HG02623 (cell line): ENCODE measurements at regions not wholly inside any gene's neighbourhood (a gene's known extent, or its start where the extent isn't known, plus 50 kb on each side); places are given as distances from the start of the nearest gene placed in this dataset.

ENCODE experiments used
- ATAC-seq: cut with Tn5 transposase; IDR thresholded peaks from one replicate; pipeline ENCODE4 v1.9.1; 2021; ENCODE audit warnings: moderate library complexity; ENCODE audit not compliant: unreplicated experiment

GRCh38 chr1:165034136-165034809 is 322.2 kb downstream of the LMX1A start:
- ATAC-seq = no peak

DNA sequence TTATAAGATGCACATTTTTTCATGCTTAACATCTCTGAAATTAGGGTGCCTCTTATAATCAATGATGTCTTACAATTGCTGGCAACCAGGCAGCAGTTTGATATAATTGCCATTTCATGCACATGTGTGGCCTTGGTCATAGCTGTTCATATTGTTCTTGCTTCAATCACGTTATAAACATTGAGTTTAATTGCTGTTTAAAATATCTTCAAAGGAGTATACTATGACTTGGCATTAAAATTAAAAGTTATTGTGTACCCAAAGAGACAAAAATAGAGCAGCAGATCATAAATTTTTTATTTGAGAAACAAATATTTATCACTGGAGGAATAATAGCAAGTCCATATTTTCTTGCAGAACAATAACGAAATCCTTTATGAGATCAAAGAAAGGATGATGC is 325.5 kb downstream of the LMX1A start:
- ATAC-seq = no peak

DNA sequence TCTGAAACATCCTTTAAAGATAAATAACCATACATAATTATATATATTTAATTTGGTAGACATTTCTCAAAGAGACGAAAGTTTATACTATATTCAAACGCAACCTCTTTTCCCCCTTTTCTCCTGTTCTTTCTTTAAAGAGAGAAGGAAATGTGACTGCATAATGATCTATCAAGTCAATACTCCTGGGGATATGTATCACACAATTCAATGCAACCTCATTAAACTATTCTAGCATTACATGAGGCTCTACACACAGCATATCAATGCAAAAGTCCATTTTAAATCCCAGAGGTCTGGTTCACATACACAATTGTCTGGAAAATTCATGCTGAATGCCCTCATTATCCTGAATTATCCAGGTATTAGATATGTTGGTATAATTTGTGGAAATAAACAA is 330.7 kb downstream of the LMX1A start:
- ATAC-seq = no peak

DNA sequence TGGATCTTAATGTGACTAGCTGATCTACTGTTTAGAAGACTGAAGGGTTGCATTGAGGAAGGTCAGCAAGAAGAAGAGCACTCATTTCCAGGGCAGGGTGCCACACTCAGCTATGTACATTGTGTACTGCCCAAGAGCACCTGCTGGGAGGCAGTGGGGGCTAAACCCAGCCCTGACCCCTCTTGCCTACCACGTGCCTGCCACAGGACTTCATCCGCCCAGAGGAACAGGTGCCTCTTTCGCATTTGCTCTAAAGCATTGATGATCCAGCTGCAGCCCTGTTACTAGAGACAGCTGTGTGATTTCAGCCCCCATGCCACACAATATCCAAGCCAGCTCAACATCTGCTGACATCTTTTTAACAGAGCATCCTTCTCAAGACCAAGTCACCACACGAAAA is 341.8 kb downstream of the LMX1A start:
- ATAC-seq = no peak

DNA sequence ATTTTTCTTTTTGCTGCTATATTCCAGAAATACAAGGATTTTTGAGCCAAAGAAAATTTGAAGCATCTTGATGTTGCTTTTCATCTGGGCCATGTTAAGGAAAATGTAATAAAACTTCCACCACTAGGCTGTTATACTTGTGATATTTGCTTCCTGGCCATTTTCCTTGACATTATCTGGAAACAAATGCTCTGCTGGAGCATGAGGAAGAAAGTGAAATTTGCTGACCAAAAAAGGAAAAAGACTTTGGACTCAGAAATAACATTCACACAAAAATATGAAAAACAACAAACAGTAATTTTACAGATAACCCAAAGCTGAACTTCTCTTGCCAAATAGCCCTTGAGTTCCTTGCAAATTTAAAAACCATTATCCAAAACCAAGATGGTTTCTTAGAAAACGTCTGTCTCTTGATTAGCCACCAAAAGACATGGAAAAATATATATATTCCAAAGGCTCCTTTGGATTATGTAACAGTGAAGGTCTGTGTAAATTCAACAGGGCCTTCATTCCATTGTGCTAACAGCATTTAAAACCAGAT is 344.5 kb downstream of the LMX1A start:
- ATAC-seq = no peak

- no peak for ATAC-seq
Measured at GRCh38 chr1:165011186-165011585, 345.3 kb downstream of the LMX1A start.

- no peak for ATAC-seq
Measured at GRCh38 chr1:165010418-165011070, 346.0 kb downstream of the LMX1A start.

DNA sequence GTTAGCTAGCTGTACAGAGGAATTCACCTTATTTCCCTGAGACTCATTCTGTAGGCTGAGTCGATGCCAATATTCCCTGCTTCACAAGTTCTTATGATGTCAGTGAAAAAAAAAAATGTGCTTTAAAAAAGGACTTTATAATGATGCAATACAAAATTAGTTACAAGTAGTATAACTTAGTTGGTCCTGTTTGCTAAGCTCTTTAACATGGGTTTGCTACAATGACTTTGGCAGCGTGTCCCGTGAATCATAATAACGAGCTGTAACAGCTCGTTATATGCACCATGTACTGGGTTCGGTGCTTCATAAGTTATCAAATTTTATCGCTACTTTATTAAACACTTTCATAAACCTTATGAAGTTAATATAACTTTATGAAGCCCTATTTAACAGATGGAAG is 349.7 kb downstream of the LMX1A start:
- no peak for ATAC-seq

GRCh38 chr1:164999146-164999545 is 357.4 kb downstream of the LMX1A start:
- ATAC-seq = no peak

DNA sequence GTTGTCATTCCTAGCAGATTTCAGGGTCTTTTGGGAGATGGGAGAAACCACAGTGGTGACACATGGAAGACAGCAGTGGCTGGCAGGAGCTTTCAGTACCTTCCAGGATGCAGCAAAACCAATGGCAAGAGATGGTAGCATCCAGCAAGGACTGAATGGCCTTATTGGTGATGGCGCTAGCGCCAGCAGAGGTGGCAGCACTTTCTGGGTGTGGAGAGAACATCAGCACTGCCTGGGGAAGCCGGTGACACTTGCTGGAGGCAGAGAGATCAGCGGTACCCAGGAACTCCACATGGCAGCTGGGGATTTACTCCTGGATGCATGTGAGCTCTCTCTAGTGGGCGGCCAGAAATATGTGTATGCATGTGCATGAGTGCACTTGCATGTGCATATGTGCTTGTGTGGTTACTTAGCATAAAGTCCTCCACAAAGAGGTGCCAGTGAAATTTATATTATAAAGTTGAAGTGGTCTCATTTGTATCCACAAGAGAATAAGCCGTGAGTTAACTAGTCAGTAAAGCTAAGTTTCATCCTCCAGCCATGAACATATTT is 364.7 kb downstream of the LMX1A start:
- no peak for ATAC-seq

DNA sequence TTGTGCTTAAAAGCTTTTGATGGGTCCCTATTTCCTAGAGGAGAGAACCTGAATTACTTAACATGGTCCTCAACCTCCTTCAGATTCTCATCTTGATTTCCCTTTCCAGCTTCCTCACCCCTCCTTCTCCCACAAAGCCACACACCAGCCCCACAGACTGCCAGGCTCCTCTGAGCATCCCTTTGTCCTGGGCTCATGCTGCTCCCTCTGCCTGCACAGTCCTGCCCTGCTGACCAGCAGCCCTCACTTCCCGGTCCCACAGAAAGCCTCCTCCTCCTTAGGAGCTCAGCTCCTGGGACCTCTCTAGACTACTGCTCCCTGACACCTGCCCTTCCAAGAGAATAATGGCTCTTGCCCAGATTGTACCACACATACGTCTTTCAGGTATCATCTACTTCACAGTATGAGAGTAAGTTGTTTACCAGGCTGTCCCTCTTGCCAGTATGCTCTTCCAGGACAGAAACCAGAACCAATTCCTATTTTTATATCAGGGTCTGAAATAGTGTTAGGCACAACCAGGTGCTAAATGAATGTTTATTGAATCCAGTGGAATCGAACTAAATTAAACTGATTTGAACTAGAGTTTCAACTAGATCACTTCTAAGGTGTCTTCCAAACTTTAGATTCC is 373.4 kb downstream of the LMX1A start:
- no peak for ATAC-seq

- ATAC-seq = no peak
Measured at GRCh38 chr1:164982545-164982944, 374.0 kb downstream of the LMX1A start.

DNA sequence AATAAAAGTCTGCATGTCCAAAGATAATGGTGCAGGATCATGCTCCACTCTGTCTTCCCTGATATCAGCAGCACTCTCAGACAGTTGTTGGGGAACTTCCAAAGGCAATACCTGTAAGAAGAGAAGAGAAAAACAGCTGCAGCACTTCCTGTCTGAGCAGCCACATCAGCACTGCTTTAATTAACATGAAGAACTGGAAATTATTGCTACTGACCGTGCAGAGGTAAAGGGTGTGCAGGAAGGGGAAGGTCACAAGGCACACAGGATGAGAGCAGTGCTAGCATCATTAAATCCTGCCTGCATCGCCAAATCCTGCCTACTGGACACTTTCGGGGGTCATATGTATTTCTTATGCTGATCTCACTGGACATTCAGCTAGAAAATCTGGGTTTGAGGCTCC is 379.0 kb downstream of the LMX1A start:
- ATAC-seq = no peak

- ATAC-seq = no peak
Measured at GRCh38 chr1:164971921-164972415, 384.5 kb downstream of the LMX1A start.

- no peak for ATAC-seq
Measured at GRCh38 chr1:164971391-164971790, 385.1 kb downstream of the LMX1A start.

- no peak for ATAC-seq
Measured at GRCh38 chr1:164969253-164969652, 387.3 kb downstream of the LMX1A start.

DNA sequence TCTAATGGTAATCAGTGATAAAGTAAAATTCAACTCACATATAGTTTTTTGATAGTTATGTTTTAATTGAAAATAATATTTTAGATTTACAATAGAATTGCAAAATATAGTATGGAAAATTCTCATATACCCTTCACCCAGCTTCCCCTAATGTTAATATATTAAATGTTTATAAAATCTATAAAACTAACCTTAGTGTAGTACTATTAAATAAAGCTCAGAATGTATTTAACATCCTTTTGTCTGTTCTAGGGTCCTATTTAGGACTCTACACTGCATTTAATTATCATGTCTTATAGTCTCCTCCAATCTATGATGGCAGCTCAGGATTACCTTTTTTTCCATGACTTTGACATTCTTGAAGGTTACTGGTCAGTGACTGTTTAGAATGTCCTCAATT is 389.2 kb downstream of the LMX1A start:
- no peak for ATAC-seq

DNA sequence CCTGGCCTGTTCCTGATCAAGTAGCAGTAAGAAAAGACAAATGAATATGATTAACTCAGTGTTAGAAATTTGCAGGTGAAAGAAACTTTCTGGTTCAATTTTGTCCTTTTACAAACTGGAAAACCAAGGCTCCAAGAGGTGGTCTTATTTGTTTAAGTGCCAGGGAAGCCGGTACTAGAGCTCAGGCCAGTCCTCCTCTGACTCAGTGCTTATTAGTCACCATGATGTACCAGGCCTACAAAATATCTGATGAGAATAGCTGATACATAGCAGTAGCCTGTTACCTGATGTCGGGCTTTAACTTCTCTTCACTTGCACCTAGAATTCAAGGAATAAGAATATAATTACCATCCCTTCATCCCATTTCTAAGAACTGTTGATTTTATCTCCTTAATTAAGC is 394.8 kb downstream of the LMX1A start:
- ATAC-seq = no peak

DNA sequence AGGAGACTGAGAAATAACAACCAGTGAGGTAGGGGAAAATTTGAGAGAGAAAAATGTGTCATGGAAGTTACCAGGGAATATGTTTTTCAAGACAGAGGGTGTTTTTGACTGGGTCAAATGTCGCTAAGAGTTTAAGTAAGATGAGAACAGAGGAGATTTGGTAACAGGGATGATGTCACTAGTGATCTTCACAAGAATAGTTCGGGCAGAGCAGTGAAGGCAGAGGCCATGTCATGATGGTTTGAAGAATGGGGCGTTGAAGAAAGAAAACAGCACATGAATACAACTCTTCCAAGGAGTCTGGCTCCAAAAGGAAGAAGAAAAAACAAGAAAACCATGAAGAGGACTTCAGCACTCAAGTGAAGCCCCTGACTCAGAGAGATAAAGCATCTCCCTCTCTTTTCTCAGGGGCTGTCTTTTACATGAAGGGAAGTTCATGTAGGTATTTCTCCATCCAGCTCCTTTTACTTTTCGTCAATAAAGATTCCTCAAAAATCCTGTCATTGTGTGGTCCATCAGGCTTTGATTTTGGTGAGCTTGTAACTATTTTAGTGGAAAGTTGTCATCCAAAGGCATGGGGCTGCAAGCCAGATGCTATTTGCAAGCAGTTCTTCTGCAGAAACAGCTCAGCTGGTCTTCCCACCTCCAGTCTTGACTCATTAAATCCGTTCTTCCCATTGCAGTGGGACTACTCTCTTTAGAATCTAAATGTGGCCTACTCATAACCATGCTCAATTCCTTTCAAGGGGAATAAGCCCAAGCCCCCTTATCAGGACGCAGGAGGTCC is 397.3 kb downstream of the LMX1A start:
- no peak for ATAC-seq

GRCh38 chr1:164953815-164954214 is 394.8 kb downstream of the PBX1 start:
- ATAC-seq = no peak

DNA sequence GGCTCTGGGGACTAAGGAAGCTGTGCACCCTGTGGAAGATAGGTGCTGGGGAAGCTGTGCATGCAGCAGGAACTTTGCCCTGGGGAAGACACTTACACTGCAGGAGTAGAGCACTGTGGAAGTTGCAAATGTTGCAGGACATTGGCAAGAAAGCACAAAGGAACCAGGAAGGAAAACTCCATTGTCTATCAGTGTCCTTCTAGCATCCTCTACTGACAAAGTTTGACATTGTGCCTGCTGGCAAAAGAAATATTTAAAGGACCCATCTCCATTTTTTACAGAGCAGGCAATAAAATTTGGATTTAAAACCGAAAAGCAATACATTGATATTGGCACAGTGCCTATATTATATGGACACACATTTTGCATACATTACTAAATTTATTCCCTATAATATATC is 394.1 kb downstream of the PBX1 start:
- ATAC-seq = no peak
